GM08714 (cell line): ENCODE measurements at regions not wholly inside any gene's neighbourhood (a gene's known extent, or its start where the extent isn't known, plus 50 kb on each side); places are given as distances from the start of the nearest gene placed in this dataset.
A peak's percentile ranks its signal among the peaks of the same experiment; 100 is the strongest.
"Not testable (repeated sequence)": the region's sequence is repeated elsewhere in the genome, so short reads cannot be mapped to it uniquely, and the experiment has no call there.

Experiments used
- H3K4me3 ChIP-seq: fragments of 200-500 bp; sonication (Bioruptor generic); 2 replicates; pipeline ENCODE4 v1.5.1; 2014; ENCODE audit warnings: mild to moderate bottlenecking, low read length, inconsistent platforms
- ZNF274 ChIP-seq: IDR thresholded peaks from 2 replicates; pipeline ENCODE4 v1.6.1; 2012; ENCODE audit warnings: mild to moderate bottlenecking, low read depth, low read length

DNA sequence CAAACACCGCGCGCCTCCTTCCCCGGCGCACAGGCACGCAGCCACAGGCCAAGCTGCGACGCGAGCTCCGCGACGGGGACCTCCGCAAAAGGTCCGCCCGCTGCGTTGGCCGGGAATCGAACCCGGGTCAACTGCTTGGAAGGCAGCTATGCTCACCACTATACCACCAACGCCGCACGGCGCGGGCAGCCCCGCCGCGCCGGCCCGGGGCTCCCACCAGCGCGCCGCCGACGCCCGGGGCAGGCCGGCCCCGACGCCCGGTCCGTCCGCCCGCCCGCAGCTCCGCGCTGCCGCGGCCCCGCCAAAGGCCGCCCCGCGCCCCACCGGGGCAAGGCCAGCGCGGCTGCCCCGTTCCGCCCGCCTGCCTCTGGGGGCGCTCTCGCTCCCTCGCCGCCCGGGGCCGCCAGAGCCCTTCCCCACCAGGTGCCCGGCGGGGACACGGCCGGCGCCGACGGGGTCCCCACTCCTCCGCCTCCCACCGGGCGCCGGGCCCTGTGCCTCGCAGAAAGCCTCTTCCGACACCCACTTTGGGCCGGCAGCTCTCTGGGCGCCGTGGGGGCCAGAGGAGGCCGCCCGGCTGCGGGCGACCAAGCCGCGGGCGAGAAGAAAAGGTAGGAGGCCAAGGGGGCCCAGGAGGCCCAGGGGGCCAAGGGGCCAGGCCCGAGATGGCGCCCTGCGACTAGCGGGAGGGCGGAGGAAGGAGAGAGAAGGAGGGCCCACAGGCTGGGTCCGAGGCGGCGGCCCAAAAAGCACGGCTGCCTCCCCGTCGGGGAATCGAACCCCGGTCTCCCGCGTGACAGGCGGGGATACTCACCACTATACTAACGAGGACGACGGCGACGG lies 50.2 kb upstream of the FCGR2A start:
- H3K4me3 ChIP-seq, result not testable (repeated sequence)

- not testable (repeated sequence) for H3K4me3 ChIP-seq
Observed at GRCh38 chr1:161453950-161454864, 51.0 kb upstream of the FCGR2A start.

DNA sequence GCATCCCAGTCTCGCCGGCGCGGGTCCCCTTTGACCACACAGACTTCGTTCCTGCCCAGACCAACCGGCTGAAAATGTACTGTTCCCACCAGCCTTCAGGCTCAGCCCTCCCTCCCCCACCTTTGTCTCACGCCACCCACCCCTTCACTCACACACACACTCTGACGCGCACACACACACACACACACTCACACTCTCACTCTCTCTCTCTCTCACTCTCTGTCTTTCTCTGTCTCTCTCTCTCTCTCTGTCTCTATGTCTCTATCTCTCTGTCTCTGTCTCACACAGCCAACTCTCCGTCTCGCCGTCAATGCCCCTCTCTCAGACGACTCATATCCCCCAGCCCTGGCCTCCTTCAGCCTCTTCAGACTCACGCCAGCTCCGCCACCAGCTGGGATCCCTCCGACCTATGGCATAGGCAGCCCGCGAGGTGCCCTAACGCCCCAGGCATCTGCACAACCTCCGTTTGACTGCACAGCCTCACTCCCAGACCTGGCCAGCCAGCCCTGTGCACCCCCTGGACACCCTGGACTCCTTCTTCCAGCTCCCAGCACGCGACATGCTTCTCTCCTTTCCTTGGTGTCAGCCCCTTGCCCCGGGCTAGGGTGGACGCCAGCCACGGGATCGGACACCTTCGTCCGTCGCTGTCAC lies 53.4 kb upstream of the FCGR2A start:
- H3K4me3 ChIP-seq, result not testable (repeated sequence)

DNA sequence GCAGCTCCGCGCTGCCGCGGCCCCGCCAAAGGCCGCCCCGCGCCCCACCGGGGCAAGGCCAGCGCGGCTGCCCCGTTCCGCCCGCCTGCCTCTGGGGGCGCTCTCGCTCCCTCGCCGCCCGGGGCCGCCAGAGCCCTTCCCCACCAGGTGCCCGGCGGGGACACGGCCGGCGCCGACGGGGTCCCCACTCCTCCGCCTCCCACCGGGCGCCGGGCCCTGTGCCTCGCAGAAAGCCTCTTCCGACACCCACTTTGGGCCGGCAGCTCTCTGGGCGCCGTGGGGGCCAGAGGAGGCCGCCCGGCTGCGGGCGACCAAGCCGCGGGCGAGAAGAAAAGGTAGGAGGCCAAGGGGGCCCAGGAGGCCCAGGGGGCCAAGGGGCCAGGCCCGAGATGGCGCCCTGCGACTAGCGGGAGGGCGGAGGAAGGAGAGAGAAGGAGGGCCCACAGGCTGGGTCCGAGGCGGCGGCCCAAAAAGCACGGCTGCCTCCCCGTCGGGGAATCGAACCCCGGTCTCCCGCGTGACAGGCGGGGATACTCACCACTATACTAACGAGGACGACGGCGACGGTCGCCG lies 57.4 kb upstream of the FCGR2A start:
- not testable (repeated sequence) for H3K4me3 ChIP-seq

- H3K4me3 ChIP-seq, result not testable (repeated sequence)
Observed at GRCh38 chr1:161447040-161447759, 58.1 kb upstream of the FCGR2A start.

- H3K4me3 ChIP-seq, result not testable (repeated sequence)
Observed at GRCh38 chr1:161444725-161445124, 60.5 kb upstream of the FCGR2A start.

DNA sequence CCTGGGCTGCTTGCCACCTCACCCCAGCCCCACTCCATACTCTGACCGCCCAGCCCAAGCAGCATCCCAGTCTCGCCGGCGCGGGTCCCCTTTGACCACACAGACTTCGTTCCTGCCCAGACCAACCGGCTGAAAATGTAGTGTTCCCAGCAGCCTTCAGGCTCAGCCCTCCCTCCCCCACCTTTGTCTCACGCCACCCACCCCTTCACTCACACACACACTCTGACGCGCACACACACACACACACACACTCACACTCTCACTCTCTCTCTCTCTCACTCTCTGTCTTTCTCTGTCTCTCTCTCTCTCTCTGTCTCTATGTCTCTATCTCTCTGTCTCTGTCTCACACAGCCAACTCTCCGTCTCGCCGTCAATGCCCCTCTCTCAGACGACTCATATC lies 61.0 kb upstream of the FCGR2A start:
- not testable (repeated sequence) for H3K4me3 ChIP-seq

GRCh38 chr1:161440312-161440894 lies 64.9 kb upstream of the FCGR2A start:
- no peak for TF ChIP-seq ZNF274
- H3K4me3 ChIP-seq, result peak overlapping the region; percentile 44; the same call in 1 of the 2 replicates

DNA sequence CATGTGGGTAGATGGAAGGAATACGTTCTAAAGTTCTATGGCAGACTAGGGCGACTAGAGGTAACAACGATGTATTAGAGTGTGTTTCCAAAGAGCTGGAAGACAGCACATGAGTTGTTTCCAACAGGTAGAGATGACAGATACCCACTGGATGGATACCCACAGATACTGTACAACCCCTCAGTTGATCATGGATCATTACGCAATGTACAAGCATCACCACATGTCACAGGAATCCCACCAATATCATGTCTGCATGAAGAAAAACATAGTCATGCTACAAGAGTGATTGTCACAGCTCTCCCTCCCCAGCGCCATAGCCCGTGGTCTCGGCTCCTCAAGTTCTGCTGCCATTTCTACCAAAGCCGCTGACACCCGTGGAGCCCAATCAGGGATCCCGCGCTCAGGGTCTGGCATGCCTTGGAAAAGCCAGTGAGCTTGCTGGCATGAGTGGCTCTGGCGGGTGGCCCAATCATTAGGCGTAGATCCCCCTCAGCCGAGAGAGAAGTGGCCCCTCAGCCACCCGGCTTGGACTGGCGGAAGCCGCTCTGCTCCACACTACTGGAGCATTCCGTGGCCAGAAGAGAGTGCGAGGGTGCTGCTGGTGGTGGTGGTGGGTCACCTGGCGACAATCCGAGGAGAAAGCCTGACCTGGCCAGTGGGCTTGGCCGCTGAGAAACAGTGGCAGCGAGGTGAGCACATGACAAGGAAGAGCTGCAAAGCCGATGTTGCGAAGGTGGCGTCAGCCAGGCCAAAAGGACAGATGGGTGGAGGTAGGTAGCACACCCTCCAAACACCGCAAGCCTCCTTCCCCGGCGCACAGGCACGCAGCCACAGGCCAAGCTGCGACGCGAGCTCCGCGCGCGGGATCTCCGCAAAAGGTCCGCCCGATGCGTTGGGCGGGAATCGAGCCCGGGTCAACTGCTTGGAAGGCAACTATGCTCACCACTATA lies 65.7 kb upstream of the FCGR2A start:
- H3K4me3 ChIP-seq, result peak overlapping the region; percentile 44; the same call in 1 of the 2 replicates
- TF ChIP-seq ZNF274, result no peak

DNA sequence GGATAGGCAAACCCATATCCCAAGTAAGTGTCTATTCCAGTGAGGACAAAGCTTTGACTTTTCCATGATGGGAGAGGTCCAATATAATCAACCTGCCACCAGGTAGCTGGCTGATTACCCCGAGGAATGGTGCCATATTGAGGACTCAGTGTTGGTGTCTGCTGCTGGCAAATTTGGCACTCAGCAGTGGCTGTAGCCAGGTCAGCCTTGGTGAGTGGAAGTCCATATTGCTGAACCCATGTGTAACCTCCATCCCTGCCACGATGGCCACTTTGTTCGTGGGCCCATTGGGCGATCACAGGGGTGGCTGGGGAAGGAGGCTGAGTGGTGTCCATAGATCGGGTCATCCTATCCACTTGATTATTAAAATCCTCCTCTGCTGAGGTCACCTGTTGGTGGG lies 65.5 kb upstream of the CFAP126 start:
- not testable (repeated sequence) for H3K4me3 ChIP-seq

- TF ChIP-seq ZNF274, result no peak
Observed at GRCh38 chr1:161432091-161432490, 64.4 kb upstream of the CFAP126 start.

GRCh38 chr1:161427733-161428516 lies 60.2 kb upstream of the CFAP126 start:
- no peak for TF ChIP-seq ZNF274
- H3K4me3 ChIP-seq, result peak overlapping the region; percentile 67

More at GRCh38 chr1:161432091-161432490, 64.4 kb upstream of the CFAP126 start:
- no peak overlapping the region for H3K4me3 ChIP-seq

GRCh38 chr1:161422914-161423313 lies 55.2 kb upstream of the CFAP126 start:
- H3K4me3 ChIP-seq, result not testable (repeated sequence)
